SK-N-SH (cell line): ENCODE measurements at regions not wholly inside any gene's neighbourhood (a gene's known extent, or its start where the extent isn't known, plus 50 kb on each side); places are given as distances from the start of the nearest gene placed in this dataset.

Source experiments
- CTCF ChIA-PET: fragments of 300-600, 350-600 bp; formaldehyde crosslinking; extraction: SDS; loops from one replicate; lab custom pipeline; 2021; lab: Yijun Ruan, JAX
- POLR2A ChIA-PET: fragments of 350-600 bp; sonication (Branson Sonifier 250); formaldehyde crosslinking; extraction: SDS; loops from one replicate; lab custom pipeline; 2020; ENCODE audit warnings: antibody characterized with exemption, inconsistent platforms; lab: Yijun Ruan, JAX
- DNase-seq: peaks from one replicate; pipeline ENCODE4 v3.0.0; 2012
- H2AFZ ChIP-seq: fragments of 200-600 bp; sonication (generic); 2 replicates; pipeline ENCODE4 v1.8.1; 2016; ENCODE audit warnings: antibody characterized with exemption, mild to moderate bottlenecking, low read depth
- H3F3A ChIP-seq: fragments of 200-600 bp; sonication (generic); replicated peaks from 2 replicates; pipeline ENCODE3; 2016; ENCODE audit warnings: antibody characterized with exemption, mild to moderate bottlenecking; ENCODE audit not compliant: insufficient read depth
- H3K27ac ChIP-seq, 2 experiments: fragments of 200-500 bp in 1 of 2; fragments of 200-600 bp in 1 of 2; sonication (Bioruptor generic) in 1 of 2; sonication (generic), shearing (Covaris generic) in 1 of 2; 2 replicates each; pipeline versions ENCODE4 v1.5.1 to v1.6.1; 2014 to 2016; ENCODE audit warnings: low read depth in 2 of 2, inconsistent platforms in 1 of 2, low read length in 1 of 2, mild to moderate bottlenecking in 1 of 2, mixed read lengths in 1 of 2
- H3K27me3 ChIP-seq: fragments of 200-600 bp; sonication (generic), shearing (Covaris generic); 2 replicates; pipeline ENCODE4 v1.6.1; 2016; ENCODE audit warnings: mixed run types; ENCODE audit not compliant: insufficient read depth
- H3K36me3 ChIP-seq, 2 experiments: fragments of 200-500 bp in 1 of 2; fragments of 200-600 bp in 1 of 2; sonication (Bioruptor generic) in 1 of 2; sonication (generic) in 1 of 2; replicated peaks in 1 of 2; 2 replicates each; pipeline versions ENCODE3 to v1.5.1; 2014 to 2016; ENCODE audit warnings: low read length in 1 of 2, mild to moderate bottlenecking in 1 of 2; ENCODE audit not compliant: insufficient read depth in 2 of 2, control insufficient read depth in 1 of 2
- H3K4me1 ChIP-seq, 2 experiments: fragments of 200-500 bp in 1 of 2; fragments of 200-600 bp in 1 of 2; sonication (Bioruptor generic) in 1 of 2; sonication (generic), shearing (Covaris generic) in 1 of 2; 2 replicates each; pipeline versions ENCODE4 v1.5.1 to v1.6.1; 2014 to 2016; ENCODE audit warnings: low read depth in 1 of 2, low read length in 1 of 2, mixed run types in 1 of 2; ENCODE audit not compliant: insufficient read depth in 2 of 2, control insufficient read depth in 1 of 2
- H3K4me2 ChIP-seq: fragments of 200-600 bp; sonication (generic), shearing (Covaris generic); 2 replicates; pipeline ENCODE4 v1.6.1; 2017; ENCODE audit warnings: mixed run types
- H3K4me3 ChIP-seq, 2 experiments: fragments of 200-500 bp in 1 of 2; fragments of 200-600 bp in 1 of 2; sonication (Bioruptor generic) in 1 of 2; sonication (generic), shearing (Covaris generic) in 1 of 2; 2 replicates each; pipeline versions ENCODE4 v1.5.1 to v1.8.1; 2014 to 2016; ENCODE audit warnings: low read depth in 2 of 2, inconsistent platforms in 1 of 2, low read length in 1 of 2, mild to moderate bottlenecking in 1 of 2, mixed read lengths in 1 of 2, moderate library complexity in 1 of 2
- H3K79me2 ChIP-seq: fragments of 200-600 bp; sonication (generic); 2 replicates; pipeline ENCODE4 v1.8.1; 2017; ENCODE audit warnings: mild to moderate bottlenecking; ENCODE audit not compliant: insufficient read depth
- H3K9ac ChIP-seq: fragments of 200-600 bp; sonication (generic); 2 replicates; pipeline ENCODE4 v1.6.1; 2017; ENCODE audit warnings: mixed run types
- H3K9me2 ChIP-seq: fragments of 200-600 bp; sonication (generic); 2 replicates; pipeline ENCODE4 v1.6.1; 2017; ENCODE audit warnings: mixed run types
- H3K9me3 ChIP-seq: fragments of 200-600 bp; sonication (generic); 2 replicates; pipeline ENCODE4 v1.6.1; 2017; ENCODE audit warnings: mixed run types, mild to moderate bottlenecking, moderate library complexity
- H4K20me1 ChIP-seq: fragments of 200-600 bp; sonication (generic); 2 replicates; pipeline ENCODE4 v1.6.1; 2017; ENCODE audit warnings: mild to moderate bottlenecking, mixed run types; ENCODE audit not compliant: insufficient read depth
- CHD2 ChIP-seq: fragments of 150-350 bp; IDR thresholded peaks from 2 replicates; pipeline ENCODE4 v1.6.1; 2018; ENCODE audit warnings: low read length; ENCODE audit not compliant: partially characterized antibody
- FOXM1 ChIP-seq: IDR thresholded peaks from 2 replicates; pipeline ENCODE4 v1.4.0; 2012; ENCODE audit warnings: low read depth, mild to moderate bottlenecking
- GATA2 ChIP-seq: sonication (generic); formaldehyde crosslinking; IDR thresholded peaks from 2 replicates; pipeline ENCODE4 v1.5.0; 2020; ENCODE audit warnings: mild to moderate bottlenecking, missing genetic modification reagents
- POLR2AphosphoS5 ChIP-seq: IDR thresholded peaks from 2 replicates; pipeline ENCODE4 v1.6.1; 2012; ENCODE audit warnings: low read depth, low read length
- RAD21 ChIP-seq: IDR thresholded peaks from 2 replicates; pipeline ENCODE4 v1.6.1; 2012; ENCODE audit warnings: mild to moderate bottlenecking, low read length
- TCF12 ChIP-seq: IDR thresholded peaks from 2 replicates; pipeline ENCODE4 v1.4.0; 2012
- WGBS: methylation state at CpG from one replicate; pipeline ENCODE4 v1.1.6; 2017; ENCODE audit warnings: low lambda C conversion rate; 5-methylcytosine and 5-hydroxymethylcytosine counted together
- TF ChIP-seq, protein P1 (sequence below): IDR thresholded peaks from 2 replicates; pipeline ENCODE4 v1.4.0; 2012; ENCODE audit warnings: low read depth
- TF ChIP-seq, protein P2 (sequence below): IDR thresholded peaks from 2 replicates; pipeline ENCODE4 v1.6.1; 2012; ENCODE audit warnings: mild to moderate bottlenecking, low read depth, low read length, moderate library complexity
- TF ChIP-seq, protein P3 (sequence below): fragments of 150-350 bp; IDR thresholded peaks from 2 replicates; pipeline ENCODE4 v1.6.1; 2016; ENCODE audit warnings: mild to moderate bottlenecking, low read depth, low read length

DNA sequence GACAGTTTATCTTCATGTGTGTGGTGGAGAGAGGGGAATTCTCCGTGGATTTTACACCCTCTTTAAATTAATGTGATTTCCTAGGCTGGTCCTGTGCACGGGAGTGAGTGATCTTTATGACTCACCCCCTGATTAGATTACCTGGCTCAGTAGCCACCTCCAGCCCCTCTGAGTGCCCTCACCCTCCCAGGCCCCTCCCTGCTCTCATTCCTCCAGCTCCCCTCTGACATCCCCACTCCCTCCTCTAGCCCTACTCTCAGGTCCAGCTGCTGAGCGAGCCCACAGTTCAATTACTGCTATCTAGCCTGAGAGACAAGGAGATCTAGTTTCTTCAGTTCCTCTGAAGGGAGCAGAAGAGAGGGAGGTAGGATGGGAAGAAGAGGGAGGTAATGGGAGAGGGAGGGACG lies 61.8 kb upstream of the ARAP3 start:
- ChIA-PET CTCF (interaction anchor here (0.8 to 2.2 kb wide), 5 partner anchors 14 to 403 kb away, joined by 3 to 6 read pairs (median 3); no protein-coding TSS in a partner anchor), POLR2A (no interaction called here)
- no peak overlapping the region for H3K9ac ChIP-seq
- H3K79me2 ChIP-seq = no peaks in the 10 kb centered on the region
- WGBS = 17% methylated on average over 4 of the region's 4 CpGs
- H3K36me3 ChIP-seq = no peaks in the 10 kb centered on the region
- TF ChIP-seq CHD2 (no peak), RAD21 (no peak), FOXM1 (no peak), GATA2 (no peak), TCF12 (no peak)
- TF ChIP-seq, protein P1, sequence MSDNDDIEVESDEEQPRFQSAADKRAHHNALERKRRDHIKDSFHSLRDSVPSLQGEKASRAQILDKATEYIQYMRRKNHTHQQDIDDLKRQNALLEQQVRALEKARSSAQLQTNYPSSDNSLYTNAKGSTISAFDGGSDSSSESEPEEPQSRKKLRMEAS = no peak
- TF ChIP-seq, protein P2, sequence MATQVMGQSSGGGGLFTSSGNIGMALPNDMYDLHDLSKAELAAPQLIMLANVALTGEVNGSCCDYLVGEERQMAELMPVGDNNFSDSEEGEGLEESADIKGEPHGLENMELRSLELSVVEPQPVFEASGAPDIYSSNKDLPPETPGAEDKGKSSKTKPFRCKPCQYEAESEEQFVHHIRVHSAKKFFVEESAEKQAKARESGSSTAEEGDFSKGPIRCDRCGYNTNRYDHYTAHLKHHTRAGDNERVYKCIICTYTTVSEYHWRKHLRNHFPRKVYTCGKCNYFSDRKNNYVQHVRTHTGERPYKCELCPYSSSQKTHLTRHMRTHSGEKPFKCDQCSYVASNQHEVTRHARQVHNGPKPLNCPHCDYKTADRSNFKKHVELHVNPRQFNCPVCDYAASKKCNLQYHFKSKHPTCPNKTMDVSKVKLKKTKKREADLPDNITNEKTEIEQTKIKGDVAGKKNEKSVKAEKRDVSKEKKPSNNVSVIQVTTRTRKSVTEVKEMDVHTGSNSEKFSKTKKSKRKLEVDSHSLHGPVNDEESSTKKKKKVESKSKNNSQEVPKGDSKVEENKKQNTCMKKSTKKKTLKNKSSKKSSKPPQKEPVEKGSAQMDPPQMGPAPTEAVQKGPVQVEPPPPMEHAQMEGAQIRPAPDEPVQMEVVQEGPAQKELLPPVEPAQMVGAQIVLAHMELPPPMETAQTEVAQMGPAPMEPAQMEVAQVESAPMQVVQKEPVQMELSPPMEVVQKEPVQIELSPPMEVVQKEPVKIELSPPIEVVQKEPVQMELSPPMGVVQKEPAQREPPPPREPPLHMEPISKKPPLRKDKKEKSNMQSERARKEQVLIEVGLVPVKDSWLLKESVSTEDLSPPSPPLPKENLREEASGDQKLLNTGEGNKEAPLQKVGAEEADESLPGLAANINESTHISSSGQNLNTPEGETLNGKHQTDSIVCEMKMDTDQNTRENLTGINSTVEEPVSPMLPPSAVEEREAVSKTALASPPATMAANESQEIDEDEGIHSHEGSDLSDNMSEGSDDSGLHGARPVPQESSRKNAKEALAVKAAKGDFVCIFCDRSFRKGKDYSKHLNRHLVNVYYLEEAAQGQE = peak; percentile 66; the same call in 1 of the 2 replicates
- H3K9me2 ChIP-seq = no peaks in the 10 kb centered on the region
- H3K4me1 ChIP-seq = peaks cover 0 to 38% of the 10 kb centered on the region in 2 experiments; a peak in 2 of 4 replicates
- DNase-seq = peak; percentile 60
- H3K4me2 ChIP-seq = no peak overlapping the region
- no peak overlapping the region for H2AFZ ChIP-seq
- no peak overlapping the region for H3K4me3 ChIP-seq
- H3K27me3 ChIP-seq = no peaks in the 10 kb centered on the region; the same call in 1 of the 2 replicates
- H3K27ac ChIP-seq = no peak overlapping the region
- H4K20me1 ChIP-seq = no peaks in the 10 kb centered on the region
- no peaks in the 10 kb centered on the region for H3F3A ChIP-seq
- no peaks in the 10 kb centered on the region for H3K9me3 ChIP-seq

DNA sequence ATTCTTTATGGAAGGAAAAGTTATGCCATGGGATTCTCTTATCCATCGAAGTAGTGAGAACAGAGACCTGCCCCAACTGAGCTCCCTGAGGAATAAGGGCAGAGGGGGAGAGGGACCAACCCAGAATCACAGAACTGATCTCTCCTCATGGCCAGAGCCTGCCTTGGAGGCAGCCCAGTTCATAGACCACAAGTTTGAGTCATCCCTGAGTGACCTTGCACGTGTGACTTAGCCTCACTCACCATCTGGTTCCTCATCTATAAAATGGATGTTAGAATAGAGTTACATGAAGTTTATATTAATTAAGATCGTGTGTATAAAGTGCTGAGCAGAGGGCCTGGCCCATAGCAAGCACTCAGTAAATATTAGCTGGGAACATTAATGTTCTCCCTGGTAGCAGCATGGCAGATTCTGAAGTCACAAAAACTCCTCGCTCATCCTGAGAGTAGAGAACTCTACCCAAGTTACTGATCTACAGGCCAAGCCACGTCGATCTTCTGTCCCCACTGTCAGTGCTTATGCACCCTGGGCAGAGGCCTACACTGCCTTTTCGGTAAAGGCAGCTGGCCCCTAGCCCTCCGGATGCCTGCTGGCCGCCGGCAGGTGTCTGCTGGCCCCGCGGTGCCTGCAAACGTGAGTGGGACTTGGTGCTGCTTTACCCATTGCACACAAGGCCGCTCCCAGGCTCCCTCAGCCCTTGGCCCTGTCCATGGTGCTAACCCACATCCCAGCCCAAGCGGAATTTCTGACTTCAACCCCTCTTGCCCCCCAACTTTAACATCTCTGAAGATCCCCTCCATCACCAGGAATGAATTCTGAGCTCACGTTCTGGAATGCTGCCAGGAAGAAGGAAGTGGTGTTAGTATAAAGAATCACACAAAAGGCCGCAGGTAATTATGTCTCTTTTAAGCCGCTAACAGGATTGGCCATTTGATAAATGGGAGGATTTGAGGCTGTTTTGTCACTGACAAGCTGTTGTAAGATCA lies 61.1 kb upstream of the ARAP3 start:
- no peaks in the 10 kb centered on the region for H3F3A ChIP-seq
- H3K4me1 ChIP-seq = peaks cover 0 to 35% of the 10 kb centered on the region in 2 experiments; a peak in 2 of 4 replicates
- no peak overlapping the region for H2AFZ ChIP-seq
- no peaks in the 10 kb centered on the region for H3K79me2 ChIP-seq
- TF ChIP-seq POLR2AphosphoS5 = no peak
- TF ChIP-seq, protein P2 = peak; percentile 98
- TF ChIP-seq, protein P3, sequence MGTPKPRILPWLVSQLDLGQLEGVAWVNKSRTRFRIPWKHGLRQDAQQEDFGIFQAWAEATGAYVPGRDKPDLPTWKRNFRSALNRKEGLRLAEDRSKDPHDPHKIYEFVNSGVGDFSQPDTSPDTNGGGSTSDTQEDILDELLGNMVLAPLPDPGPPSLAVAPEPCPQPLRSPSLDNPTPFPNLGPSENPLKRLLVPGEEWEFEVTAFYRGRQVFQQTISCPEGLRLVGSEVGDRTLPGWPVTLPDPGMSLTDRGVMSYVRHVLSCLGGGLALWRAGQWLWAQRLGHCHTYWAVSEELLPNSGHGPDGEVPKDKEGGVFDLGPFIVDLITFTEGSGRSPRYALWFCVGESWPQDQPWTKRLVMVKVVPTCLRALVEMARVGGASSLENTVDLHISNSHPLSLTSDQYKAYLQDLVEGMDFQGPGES = no peak
- TF ChIP-seq, all 33 proteins: peak for 1
- Histone ChIP-seq H3K4me3 (no peak overlapping the region), H3K27ac (no peak overlapping the region), H3K36me3 (no peaks in the 10 kb centered on the region), H3K9ac (no peak overlapping the region), H3K4me2 (no peak overlapping the region), H3K9me3 (no peaks in the 10 kb centered on the region), H3K9me2 (no peaks in the 10 kb centered on the region), H4K20me1 (no peaks in the 10 kb centered on the region), H3K27me3 (no peaks in the 10 kb centered on the region; the same call in 1 of the 2 replicates)
- 45% methylated on average over 15 of the region's 18 CpGs for WGBS
- no peak for DNase-seq
- POLR2A ChIA-PET = interaction anchor here (0.6 kb wide), 1 partner anchor 100 kb away, joined by 3 read pairs; no protein-coding TSS in a partner anchor
- CTCF ChIA-PET = interaction anchor here (0.8 to 2.3 kb wide), 8 partner anchors 9 to 404 kb away, joined by 3 to 7 read pairs (median 3); no protein-coding TSS in a partner anchor
